ENCODE measurements at regions not wholly inside any gene's neighbourhood (a gene's known extent, or its start where the extent isn't known, plus 50 kb on each side); places are given as distances from the start of the nearest gene placed in this dataset.

DNA sequence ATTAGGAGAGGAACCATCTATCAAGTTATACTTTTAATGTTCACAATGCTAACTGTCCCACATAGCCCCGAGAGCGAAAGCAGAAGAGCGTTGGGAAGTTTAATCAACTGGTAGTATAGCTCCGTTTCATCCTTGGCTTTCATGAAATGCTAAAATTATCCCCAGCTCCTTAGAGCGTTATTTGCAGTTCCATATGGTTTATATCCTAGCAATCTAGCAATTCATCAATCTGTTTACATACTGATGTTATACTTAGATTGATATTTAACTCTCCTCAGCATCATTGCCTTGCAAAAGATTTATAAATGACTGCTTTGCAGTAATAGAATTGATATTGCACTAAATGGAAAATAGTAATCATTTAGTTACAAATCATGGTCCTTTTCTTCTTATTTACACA is 419.8 kb downstream of the COG6 start:
- no peaks in the 10 kb centered on the region for H3K9me2 ChIP-seq (ENCODE audit: insufficient read depth, low read length)
- POLR2A ChIA-PET, result interaction anchor here (0.6 to 1.4 kb wide), 3 partner anchors 9 to 131 kb away, joined by 3 to 4 read pairs (median 3); no protein-coding TSS in a partner anchor
- TF ChIP-seq EZH2phosphoT487 (IDR thresholded peaks at IDR 0.05; ENCODE audit: borderline replicate concordance, low read depth, low read length), result no peak
- TF ChIP-seq, protein P1, sequence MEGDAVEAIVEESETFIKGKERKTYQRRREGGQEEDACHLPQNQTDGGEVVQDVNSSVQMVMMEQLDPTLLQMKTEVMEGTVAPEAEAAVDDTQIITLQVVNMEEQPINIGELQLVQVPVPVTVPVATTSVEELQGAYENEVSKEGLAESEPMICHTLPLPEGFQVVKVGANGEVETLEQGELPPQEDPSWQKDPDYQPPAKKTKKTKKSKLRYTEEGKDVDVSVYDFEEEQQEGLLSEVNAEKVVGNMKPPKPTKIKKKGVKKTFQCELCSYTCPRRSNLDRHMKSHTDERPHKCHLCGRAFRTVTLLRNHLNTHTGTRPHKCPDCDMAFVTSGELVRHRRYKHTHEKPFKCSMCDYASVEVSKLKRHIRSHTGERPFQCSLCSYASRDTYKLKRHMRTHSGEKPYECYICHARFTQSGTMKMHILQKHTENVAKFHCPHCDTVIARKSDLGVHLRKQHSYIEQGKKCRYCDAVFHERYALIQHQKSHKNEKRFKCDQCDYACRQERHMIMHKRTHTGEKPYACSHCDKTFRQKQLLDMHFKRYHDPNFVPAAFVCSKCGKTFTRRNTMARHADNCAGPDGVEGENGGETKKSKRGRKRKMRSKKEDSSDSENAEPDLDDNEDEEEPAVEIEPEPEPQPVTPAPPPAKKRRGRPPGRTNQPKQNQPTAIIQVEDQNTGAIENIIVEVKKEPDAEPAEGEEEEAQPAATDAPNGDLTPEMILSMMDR (conservative IDR thresholded peaks at IDR 0.05; ENCODE audit: low read length), result no peak
- no peak overlapping the region for H3K4me2 ChIP-seq (ENCODE audit: low read length)
- peaks cover 10% of the 10 kb centered on the region for H3K4me1 ChIP-seq (ENCODE audit: insufficient read depth, low read length, poor library complexity, severe bottlenecking)
- H4K20me1 ChIP-seq (ENCODE audit: insufficient read depth, low read length), result no peaks in the 10 kb centered on the region
- H3K27ac ChIP-seq (ENCODE audit: low read depth, low read length, poor library complexity, severe bottlenecking), result no peak overlapping the region
- H3K4me3 ChIP-seq (ENCODE audit: low read depth, low read length, poor library complexity, severe bottlenecking), result no peak overlapping the region
- BruUV-seq (replicated peaks), result no TSS peak
- H3K36me3 ChIP-seq (ENCODE audit: insufficient read depth, low read length), result no peaks in the 10 kb centered on the region
- DNase-seq (ENCODE audit: low spot score), result no peak
- no peaks in the 10 kb centered on the region for H3K9me3 ChIP-seq (ENCODE audit: low read length)
- CTCF ChIA-PET (ENCODE audit: unreplicated experiment), result no interaction called here
- H2AFZ ChIP-seq (ENCODE audit: low read length), result no peak overlapping the region
- H3K79me2 ChIP-seq (ENCODE audit: insufficient read depth, low read depth, low read length), result no peaks in the 10 kb centered on the region
- intact Hi-C loops (cut with micrococcal nuclease; ENCODE audit: unreplicated experiment), result no loop called here

DNA sequence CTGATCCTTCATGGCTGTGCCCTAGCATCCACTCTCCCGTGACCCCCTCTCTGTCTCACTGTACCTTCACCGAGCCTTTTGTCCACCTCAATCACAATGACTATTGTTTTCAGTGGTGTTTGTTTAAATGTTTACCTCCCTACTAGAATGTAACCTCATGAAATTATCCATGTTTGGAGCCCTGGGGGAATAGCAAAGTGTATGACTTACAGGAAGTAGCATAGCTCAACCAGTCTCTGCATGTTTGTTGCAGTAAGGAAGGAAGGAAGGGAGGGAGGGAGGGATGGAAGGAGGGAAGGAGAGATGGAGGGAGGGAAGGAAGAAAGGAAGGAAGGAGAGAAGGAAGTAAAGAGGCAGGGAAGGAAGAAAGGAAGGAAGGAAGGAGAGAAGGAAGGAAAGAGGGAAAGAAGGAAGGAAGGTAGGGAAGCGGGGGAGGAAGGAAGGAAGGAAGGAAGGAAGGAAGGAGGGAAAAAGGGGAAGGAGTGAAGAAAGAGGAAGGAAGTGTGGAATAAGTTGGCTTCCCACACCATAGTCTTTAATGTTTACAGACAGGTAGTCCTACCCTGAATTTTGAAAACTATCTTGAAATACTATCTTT is 421.4 kb downstream of the COG6 start:
- H3K4me2 ChIP-seq (ENCODE audit: low read length), result no peak overlapping the region
- no peak for TF ChIP-seq EZH2phosphoT487 (IDR thresholded peaks at IDR 0.05; ENCODE audit: borderline replicate concordance, low read depth, low read length)
- TF ChIP-seq, protein P1 (conservative IDR thresholded peaks at IDR 0.05; ENCODE audit: low read length), result no peak
- H3K79me2 ChIP-seq (ENCODE audit: insufficient read depth, low read depth, low read length), result no peaks in the 10 kb centered on the region
- no peaks in the 10 kb centered on the region for H4K20me1 ChIP-seq (ENCODE audit: insufficient read depth, low read length)
- H3K36me3 ChIP-seq (ENCODE audit: insufficient read depth, low read length), result no peaks in the 10 kb centered on the region
- no peaks in the 10 kb centered on the region for H3K9me2 ChIP-seq (ENCODE audit: insufficient read depth, low read length)
- DNase-seq (ENCODE audit: low spot score), result no peak
- H3K4me3 ChIP-seq (ENCODE audit: low read depth, low read length, poor library complexity, severe bottlenecking), result no peak overlapping the region
- POLR2A ChIA-PET, result interaction anchor here (0.5 to 0.6 kb wide), 2 partner anchors 8 to 175 kb away, joined by 3 read pairs; no protein-coding TSS in a partner anchor
- no TSS peak for BruUV-seq (replicated peaks)
- H3K4me1 ChIP-seq (ENCODE audit: insufficient read depth, low read length, poor library complexity, severe bottlenecking), result no peaks in the 10 kb centered on the region
- H3K9me3 ChIP-seq (ENCODE audit: low read length), result no peaks in the 10 kb centered on the region
- intact Hi-C loops (cut with micrococcal nuclease; ENCODE audit: unreplicated experiment), result no loop called here
- CTCF ChIA-PET (ENCODE audit: unreplicated experiment), result interaction anchor here (0.6 kb wide), 2 partner anchors 20 to 90 kb away, joined by 3 read pairs; no protein-coding TSS in a partner anchor
- H2AFZ ChIP-seq (ENCODE audit: low read length), result no peak overlapping the region
- H3K27ac ChIP-seq (ENCODE audit: low read depth, low read length, poor library complexity, severe bottlenecking), result no peak overlapping the region

DNA sequence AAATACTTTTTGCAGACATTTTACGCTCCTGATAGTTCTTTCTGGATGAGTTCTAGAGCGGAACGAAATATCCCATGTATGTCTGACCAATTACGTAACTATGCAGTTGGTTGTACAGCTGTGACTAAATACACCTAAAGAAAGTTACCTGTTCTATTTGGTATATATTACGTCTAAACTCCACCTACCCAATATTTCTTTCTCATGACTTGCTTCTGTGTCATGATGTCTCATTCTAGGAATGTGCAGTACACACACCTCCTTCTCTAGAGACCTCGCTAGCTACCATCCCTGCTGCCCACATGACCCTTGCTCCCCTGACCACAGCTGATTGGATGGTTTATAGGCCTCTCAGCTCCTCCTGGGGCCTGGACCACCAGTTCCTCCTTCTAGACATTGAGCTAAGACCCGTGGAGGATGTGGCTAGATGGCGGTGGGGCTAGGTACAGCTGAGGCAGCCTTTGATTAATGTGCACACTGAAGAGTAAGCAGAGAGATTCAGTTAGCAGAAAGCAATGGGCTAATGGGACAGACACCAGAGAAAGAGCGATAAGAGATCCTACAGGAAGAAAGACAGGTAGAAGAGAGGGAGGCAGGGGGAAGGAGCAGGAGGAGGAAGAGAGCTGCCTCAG is 422.1 kb downstream of the COG6 start:
- no peaks in the 10 kb centered on the region for H3K4me1 ChIP-seq (ENCODE audit: insufficient read depth, low read length, poor library complexity, severe bottlenecking)
- intact Hi-C loops (cut with micrococcal nuclease; ENCODE audit: unreplicated experiment), result no loop called here
- H4K20me1 ChIP-seq (ENCODE audit: insufficient read depth, low read length), result no peaks in the 10 kb centered on the region
- DNase-seq (ENCODE audit: low spot score), result no peak
- no peak overlapping the region for H3K4me2 ChIP-seq (ENCODE audit: low read length)
- no peak overlapping the region for H2AFZ ChIP-seq (ENCODE audit: low read length)
- CTCF ChIA-PET (ENCODE audit: unreplicated experiment), result interaction anchor here (1.1 kb wide), 1 partner anchor 14 kb away, joined by 3 read pairs; no protein-coding TSS in a partner anchor
- no peaks in the 10 kb centered on the region for H3K36me3 ChIP-seq (ENCODE audit: insufficient read depth, low read length)
- no peaks in the 10 kb centered on the region for H3K79me2 ChIP-seq (ENCODE audit: insufficient read depth, low read depth, low read length)
- H3K9me2 ChIP-seq (ENCODE audit: insufficient read depth, low read length), result no peaks in the 10 kb centered on the region
- no peak for TF ChIP-seq EZH2phosphoT487 (IDR thresholded peaks at IDR 0.05; ENCODE audit: borderline replicate concordance, low read depth, low read length)
- TF ChIP-seq, protein P1 (conservative IDR thresholded peaks at IDR 0.05; ENCODE audit: low read length), result no peak
- POLR2A ChIA-PET, result interaction anchor here (0.5 to 0.7 kb wide), 2 partner anchors 9 to 13 kb away, joined by 3 to 4 read pairs; no protein-coding TSS in a partner anchor
- no peak overlapping the region for H3K4me3 ChIP-seq (ENCODE audit: low read depth, low read length, poor library complexity, severe bottlenecking)
- no peak overlapping the region for H3K27ac ChIP-seq (ENCODE audit: low read depth, low read length, poor library complexity, severe bottlenecking)
- H3K9me3 ChIP-seq (ENCODE audit: low read length), result no peaks in the 10 kb centered on the region
- BruUV-seq (replicated peaks), result no TSS peak
